ENCODE measurements at regions not wholly inside any gene's neighbourhood (a gene's known extent, or its start where the extent isn't known, plus 50 kb on each side); places are given as distances from the start of the nearest gene placed in this dataset.

GRCh38 chr6:45816674-45817297 is 198.9 kb downstream of the CLIC5 start:
- Histone ChIP-seq H3K79me2 (ENCODE audit: insufficient read depth, low read length) (no peaks in the 10 kb centered on the region), H4K20me1 (ENCODE audit: insufficient read depth, low read length) (no peaks in the 10 kb centered on the region), H3K9me3 (ENCODE audit: insufficient read depth, low read length, severe bottlenecking) (no peaks in the 10 kb centered on the region), H3K36me3 (ENCODE audit: insufficient read depth, low read length) (no peaks in the 10 kb centered on the region), H2AFZ (ENCODE audit: low read depth, low read length) (no peak overlapping the region), H3K4me1 (ENCODE audit: insufficient read depth, low read length) (no peaks in the 10 kb centered on the region), H3K27me3 (ENCODE audit: insufficient read depth, low read length, poor library complexity) (no peaks in the 10 kb centered on the region), H3K4me2 (ENCODE audit: insufficient read depth, low read length) (no peak overlapping the region), H3K9ac (ENCODE audit: low read depth, low read length) (no peak overlapping the region), H3K4me3 (ENCODE audit: low read depth in 1 of 2, low read length in 2 of 2) (no peak overlapping the region), H3K27ac (ENCODE audit: low read length) (no peak overlapping the region)
- ATAC-seq (ENCODE audit: insufficient read depth, low read depth): no peak
- DNase-seq: no peak
- TF ChIP-seq CTCF (IDR thresholded peaks at IDR 0.05; ENCODE audit: borderline replicate concordance, extremely low read depth, low read length, poor library complexity, severe bottlenecking) (no peak), EZH2 (IDR thresholded peaks at IDR 0.05; ENCODE audit: borderline replicate concordance, low read depth, low read length, severe bottlenecking) (no peak)

- Histone ChIP-seq H4K20me1 (ENCODE audit: insufficient read depth, low read length) (no peaks in the 10 kb centered on the region), H3K4me2 (ENCODE audit: insufficient read depth, low read length) (no peak overlapping the region), H3K9me3 (ENCODE audit: insufficient read depth, low read length, severe bottlenecking) (no peaks in the 10 kb centered on the region), H2AFZ (ENCODE audit: low read depth, low read length) (no peak overlapping the region), H3K9ac (ENCODE audit: low read depth, low read length) (no peak overlapping the region), H3K79me2 (ENCODE audit: insufficient read depth, low read length) (no peaks in the 10 kb centered on the region), H3K27me3 (ENCODE audit: insufficient read depth, low read length, poor library complexity) (no peaks in the 10 kb centered on the region), H3K4me1 (ENCODE audit: insufficient read depth, low read length) (no peaks in the 10 kb centered on the region), H3K4me3 (ENCODE audit: low read depth in 1 of 2, low read length in 2 of 2) (no peak overlapping the region), H3K27ac (ENCODE audit: low read length) (no peak overlapping the region), H3K36me3 (ENCODE audit: insufficient read depth, low read length) (no peaks in the 10 kb centered on the region)
- TF ChIP-seq CTCF (IDR thresholded peaks at IDR 0.05; ENCODE audit: borderline replicate concordance, extremely low read depth, low read length, poor library complexity, severe bottlenecking): no peak
- no peak for TF ChIP-seq EZH2 (IDR thresholded peaks at IDR 0.05; ENCODE audit: borderline replicate concordance, low read depth, low read length, severe bottlenecking)
- DNase-seq: no peak
- no peak for ATAC-seq (ENCODE audit: insufficient read depth, low read depth)
Observed at GRCh38 chr6:45815466-45816125, 200.1 kb downstream of the CLIC5 start.

GRCh38 chr6:45814772-45815171 is 200.9 kb downstream of the CLIC5 start:
- no peak overlapping the region for H3K27ac ChIP-seq (ENCODE audit: low read length)
- no peak overlapping the region for H3K9ac ChIP-seq (ENCODE audit: low read depth, low read length)

More at GRCh38 chr6:45814772-45815171, 200.9 kb downstream of the CLIC5 start:
- DNase-seq (no peak), ATAC-seq (ENCODE audit: insufficient read depth, low read depth) (no peak)
- H3K79me2 ChIP-seq (ENCODE audit: insufficient read depth, low read length): no peaks in the 10 kb centered on the region
- H3K9me3 ChIP-seq (ENCODE audit: insufficient read depth, low read length, severe bottlenecking): no peaks in the 10 kb centered on the region
- no peak overlapping the region for H3K4me2 ChIP-seq (ENCODE audit: insufficient read depth, low read length)
- H2AFZ ChIP-seq (ENCODE audit: low read depth, low read length): no peak overlapping the region
- no peaks in the 10 kb centered on the region for H3K36me3 ChIP-seq (ENCODE audit: insufficient read depth, low read length)
- no peak overlapping the region for H3K4me3 ChIP-seq (ENCODE audit: low read depth in 1 of 2, low read length in 2 of 2)
- H3K27me3 ChIP-seq (ENCODE audit: insufficient read depth, low read length, poor library complexity): no peaks in the 10 kb centered on the region
- no peak for TF ChIP-seq EZH2 (IDR thresholded peaks at IDR 0.05; ENCODE audit: borderline replicate concordance, low read depth, low read length, severe bottlenecking)
- TF ChIP-seq CTCF (IDR thresholded peaks at IDR 0.05; ENCODE audit: borderline replicate concordance, extremely low read depth, low read length, poor library complexity, severe bottlenecking): no peak
- H4K20me1 ChIP-seq (ENCODE audit: insufficient read depth, low read length): no peaks in the 10 kb centered on the region
- H3K4me1 ChIP-seq (ENCODE audit: insufficient read depth, low read length): no peaks in the 10 kb centered on the region
